ENCODE measurements at regions not wholly inside any gene's neighbourhood (a gene's known extent, or its start where the extent isn't known, plus 50 kb on each side); places are given as distances from the start of the nearest gene placed in this dataset.

- TF ChIP-seq CTCF (IDR thresholded peaks at IDR 0.05) (no peak), EZH2 (IDR thresholded peaks at IDR 0.05; ENCODE audit: borderline replicate concordance, insufficient read depth, low read depth, low read length, poor library complexity, severe bottlenecking) (no peak)
These were observed 194.2 kb downstream of the GLI2 start for GRCh38 chr2:120929829-120930228.

All from B cell (primary cell).